Activated CD4-positive, alpha-beta T cell treated with anti-CD3 and anti-CD28 coated beads, Interleukin-2, Interleukin-4, amounts not matched to agents 100 ng/mL and 50 ng/mL, durations not matched to agents 16 hours and 8 hours (primary cell): ENCODE measurements at regions not wholly inside any gene's neighbourhood (a gene's known extent, or its start where the extent isn't known, plus 50 kb on each side); places are given as distances from the start of the nearest gene placed in this dataset.

ENCODE experiments used
- DNase-seq: peaks from one replicate; pipeline ENCODE4 v3.0.0-alpha.2; 2020; ENCODE audit warnings: low spot score

DNA sequence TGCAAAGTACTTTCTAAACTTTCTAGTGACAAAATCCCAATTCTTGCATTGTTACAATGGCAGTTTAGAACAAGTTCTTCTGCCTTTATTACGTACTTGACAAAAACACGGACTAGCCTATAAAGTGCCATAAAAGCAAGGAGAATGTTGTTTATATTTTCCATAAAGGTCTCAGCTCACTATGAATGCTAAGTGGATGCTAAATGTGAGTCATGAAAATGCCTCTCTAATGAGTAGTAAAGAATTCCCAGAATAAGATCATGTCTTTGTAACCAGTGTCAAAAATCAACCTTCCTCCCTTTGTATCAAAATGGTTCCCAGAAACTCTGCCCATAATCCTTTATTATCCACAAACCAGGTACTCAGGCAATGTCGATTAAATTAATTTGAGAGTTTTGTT lies 539.8 kb upstream of the SLIT2 start:
- DNase-seq, result no peak

GRCh38 chr4:19707876-19708275 lies 543.8 kb upstream of the SLIT2 start:
- DNase-seq, result no peak

GRCh38 chr4:19703391-19703790 lies 548.3 kb upstream of the SLIT2 start:
- DNase-seq, result no peak

DNA sequence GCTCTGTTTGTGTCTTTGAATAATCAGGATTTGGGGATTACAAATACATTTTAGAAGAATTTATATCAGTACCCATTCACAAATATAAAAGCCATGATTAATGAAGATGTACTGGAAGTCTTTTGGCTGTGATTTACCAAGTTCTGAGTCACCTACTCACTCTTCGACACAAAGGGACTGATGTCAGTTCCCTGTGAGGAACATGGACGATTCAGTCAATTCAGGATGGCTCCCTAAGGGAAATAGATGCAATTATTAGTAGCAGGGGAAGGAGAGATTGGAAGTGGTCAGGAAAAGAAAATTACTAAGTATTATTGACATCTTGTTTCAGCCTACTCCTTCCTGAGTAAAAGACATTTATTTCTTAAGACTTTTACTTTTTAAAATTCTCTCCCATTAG lies 550.7 kb upstream of the SLIT2 start:
- DNase-seq, result no peak

DNA sequence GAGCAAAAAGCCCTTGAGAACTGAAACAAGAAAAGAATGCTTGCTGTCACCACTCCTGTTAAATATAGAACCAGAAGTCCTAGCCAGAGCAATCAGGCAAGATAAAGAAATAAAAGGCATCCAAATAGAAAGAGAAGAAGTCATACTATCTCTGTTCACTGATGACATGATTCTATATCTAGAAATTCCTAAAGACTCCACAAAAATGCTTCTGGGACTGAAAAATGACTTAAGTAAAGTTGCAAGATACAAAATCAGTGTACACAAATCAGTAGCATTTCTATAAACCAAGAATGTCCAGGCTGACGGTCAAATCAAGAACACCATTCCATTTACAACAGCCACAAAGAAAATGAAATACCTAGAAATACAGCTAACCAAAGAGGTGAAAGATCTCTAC lies 552.7 kb upstream of the SLIT2 start:
- no peak for DNase-seq

DNA sequence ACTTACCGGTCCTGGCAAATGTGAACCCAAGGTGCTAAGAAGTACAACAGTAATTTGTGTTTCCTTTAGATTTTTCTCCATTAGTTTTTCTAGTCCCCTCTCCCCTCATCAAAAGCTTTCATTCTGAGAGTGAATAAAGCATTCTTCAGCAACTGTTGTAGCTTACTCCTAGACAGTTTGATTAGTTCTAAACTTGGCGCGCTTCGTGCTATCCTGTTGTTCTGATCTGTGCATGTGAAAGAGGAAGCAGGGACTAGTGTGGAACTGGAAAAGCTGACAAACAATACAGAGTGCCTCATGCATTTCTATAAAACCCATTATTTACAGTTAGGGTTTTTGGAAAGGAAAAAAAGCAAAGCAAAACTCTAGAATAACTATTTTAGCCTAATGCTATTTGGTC lies 556.9 kb upstream of the SLIT2 start:
- DNase-seq, result no peak

DNA sequence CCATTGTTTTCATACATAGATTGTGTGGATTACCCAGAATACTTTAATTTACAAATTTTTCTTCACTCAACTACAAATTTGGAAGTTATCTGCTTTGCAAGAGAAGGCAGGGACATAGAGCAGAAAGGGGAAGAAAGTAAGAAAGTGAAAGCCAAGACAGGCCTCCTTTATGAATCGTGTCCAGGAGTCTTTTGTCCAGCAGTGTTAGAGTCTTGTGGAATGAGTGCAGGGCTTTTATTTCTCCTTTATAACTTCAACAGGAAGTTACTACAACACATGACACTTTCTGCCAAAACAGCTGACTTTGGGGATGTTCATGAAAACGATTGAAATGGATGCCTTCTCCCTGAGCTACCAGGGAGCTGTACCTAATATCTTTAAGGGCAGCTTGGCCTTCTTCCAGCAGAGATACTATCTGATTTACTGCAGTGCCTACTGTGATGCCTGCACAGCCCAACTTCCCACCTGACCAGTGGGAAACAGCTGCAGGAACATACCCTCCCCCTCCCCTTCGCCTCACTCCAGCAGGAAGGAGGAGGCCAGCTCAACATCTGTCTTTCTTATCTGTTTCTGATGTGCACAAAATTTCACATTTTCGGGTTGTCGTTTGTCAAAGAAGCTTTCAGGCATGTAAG lies 557.7 kb upstream of the SLIT2 start:
- DNase-seq, result no peak

DNA sequence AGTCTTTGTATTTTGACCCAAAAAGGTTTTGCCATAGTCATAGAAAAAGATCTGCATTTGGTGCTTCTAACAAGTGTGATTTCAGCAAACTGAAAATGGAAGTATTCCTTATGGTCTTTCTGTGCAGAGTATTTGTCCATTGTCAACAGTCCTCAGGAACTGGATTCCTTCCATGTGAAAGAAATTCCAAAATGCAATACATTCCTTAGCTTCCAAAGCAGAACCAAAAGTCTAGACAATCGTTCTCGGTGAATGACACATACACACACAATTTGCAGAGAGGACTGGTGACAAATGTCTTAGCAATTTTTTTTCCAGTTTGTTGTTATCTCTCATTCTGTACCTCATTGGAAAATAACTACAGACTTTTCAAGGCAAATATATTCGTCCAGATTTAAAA lies 562.2 kb upstream of the SLIT2 start:
- no peak for DNase-seq

DNA sequence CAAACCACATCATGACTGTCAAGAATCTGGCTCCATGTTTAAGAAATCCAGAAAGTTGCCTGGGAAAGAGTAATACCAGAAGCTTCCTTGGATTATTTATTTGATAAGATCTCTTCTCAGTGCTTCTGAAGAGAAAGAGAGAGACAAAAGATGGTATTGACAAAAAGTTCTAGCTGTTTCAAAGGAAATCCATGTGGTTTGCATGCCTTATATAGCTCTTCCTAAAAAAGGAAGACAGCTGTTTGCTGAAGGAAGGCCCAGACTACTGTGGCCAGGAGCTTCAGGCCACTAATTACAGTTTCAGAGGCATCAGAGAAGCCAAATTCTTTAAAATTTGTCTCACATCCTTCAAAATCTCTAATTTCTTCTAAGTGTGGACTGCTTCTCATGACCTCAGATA lies 565.2 kb upstream of the SLIT2 start:
- DNase-seq, result no peak

- DNase-seq, result no peak
Measured at GRCh38 chr4:19684084-19684483, 567.6 kb upstream of the SLIT2 start.

GRCh38 chr4:19683426-19683825 lies 568.3 kb upstream of the SLIT2 start:
- no peak for DNase-seq

DNA sequence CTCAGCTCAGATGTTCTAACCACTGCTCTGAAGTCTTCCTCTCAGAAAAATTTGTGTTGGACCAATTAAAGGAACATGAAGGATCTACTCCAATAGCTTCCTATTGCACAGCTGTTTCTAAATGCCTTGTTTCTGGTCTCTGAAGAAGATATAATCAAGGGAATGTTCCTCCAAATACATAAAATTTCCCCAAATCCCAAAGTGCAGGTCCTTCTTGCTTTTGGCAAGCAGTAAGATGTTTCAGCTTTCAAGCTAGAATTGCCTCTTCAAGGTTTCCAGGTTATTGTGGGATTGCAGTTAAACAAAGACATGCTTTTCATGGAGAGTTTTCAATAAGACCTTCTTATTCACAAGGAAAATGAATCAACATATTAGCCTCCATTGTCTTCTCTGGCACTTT lies 574.5 kb upstream of the SLIT2 start:
- no peak for DNase-seq

DNA sequence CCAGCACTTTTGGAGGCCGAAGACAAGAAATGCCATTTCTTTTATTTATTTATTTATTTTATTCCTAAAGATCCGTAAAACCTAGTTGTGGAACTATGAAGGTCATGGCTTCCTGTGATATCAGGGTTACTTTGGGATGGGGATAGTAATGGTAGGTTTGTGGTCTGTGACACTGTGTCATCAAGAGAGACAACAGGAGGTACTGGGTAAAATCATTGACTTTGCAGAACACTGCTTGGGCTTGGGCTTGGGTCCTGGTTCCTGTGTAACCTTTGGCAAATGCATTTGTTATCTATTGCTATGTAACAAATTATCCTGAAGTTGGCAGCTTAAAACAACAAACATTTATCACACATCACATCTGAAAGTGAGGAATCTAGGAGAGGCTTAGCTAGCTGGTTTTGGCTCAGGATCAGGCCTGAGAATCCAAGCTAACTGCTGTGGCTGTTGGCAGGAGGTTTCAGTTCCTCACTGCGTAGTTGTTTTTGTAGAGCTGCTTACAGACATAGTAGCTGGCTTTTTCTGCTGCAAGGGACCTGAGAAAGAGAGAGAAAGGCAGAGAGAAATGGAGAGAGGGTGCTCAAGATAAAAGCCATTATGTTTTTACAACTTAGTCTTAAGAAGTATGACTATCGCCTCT lies 576.4 kb upstream of the SLIT2 start:
- DNase-seq, result no peak

DNA sequence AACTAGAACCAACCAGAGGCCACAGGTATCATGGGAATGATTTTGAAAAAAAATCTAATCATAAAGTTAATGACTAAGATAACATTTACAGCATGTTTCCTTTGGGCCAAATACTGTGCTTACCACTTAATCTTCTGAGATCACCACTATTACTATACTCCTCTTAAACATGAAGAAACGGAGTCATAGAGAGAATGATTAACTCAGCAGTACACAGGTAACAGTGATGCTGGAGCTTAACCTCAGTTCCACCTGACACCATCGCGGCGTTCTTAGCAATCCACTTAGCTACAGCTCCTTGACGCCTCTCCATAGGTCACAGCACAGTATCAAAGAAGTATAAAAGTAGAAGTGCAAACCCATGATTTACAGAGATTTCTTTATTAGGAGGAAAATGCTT lies 592.6 kb upstream of the SLIT2 start:
- no peak for DNase-seq

- no peak for DNase-seq
Measured at GRCh38 chr4:19657856-19658255, 593.8 kb upstream of the SLIT2 start.

- DNase-seq, result no peak
Measured at GRCh38 chr4:19655666-19656065, 596.0 kb upstream of the SLIT2 start.

DNA sequence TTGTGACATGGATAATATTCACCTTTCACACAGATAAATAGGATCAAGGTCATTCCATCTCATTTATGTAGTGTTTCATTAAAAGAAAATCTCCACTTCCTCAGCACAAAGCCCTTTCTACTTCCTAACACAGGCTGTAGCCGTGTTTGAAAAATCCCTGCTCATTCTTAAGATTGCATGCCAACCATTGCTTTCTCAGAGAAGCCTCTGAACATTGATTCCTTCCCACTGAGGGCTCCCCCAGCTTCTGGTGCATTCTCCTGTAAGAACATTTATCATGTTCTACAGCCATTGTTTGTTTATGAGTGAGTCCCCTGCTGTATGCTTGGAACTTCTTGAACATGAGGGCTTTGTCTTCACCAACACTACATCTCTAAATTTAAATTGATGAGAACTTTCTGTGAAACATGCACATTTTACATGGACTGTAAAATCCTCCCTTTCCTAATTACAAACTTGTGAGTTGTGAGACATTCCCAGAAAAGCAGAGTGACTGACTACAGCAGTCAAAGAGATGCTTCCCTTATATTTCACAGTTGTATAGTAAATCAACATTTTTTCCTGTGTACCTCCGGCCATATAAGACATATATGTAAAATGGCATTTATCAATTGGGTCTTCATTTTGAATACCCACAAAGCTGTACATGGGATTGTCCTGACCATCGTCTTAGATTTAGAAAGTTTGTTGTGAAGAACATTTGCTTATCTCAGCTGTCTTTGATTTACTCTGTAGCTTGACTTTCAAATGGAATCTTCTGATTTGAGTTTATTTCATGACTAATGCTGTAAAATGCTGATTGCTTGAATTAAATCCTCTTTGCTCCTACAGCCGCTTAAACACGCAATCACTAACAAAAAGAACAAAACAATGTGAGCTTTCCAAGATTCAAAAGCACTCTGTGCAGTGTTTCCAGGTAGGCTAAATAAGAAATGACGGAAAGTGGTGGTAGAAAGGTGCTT lies 600.5 kb upstream of the SLIT2 start:
- no peak for DNase-seq

- DNase-seq, result no peak
Measured at GRCh38 chr4:19645589-19645988, 606.1 kb upstream of the SLIT2 start.

- no peak for DNase-seq
Measured at GRCh38 chr4:19636451-19636850, 615.3 kb upstream of the SLIT2 start.

- DNase-seq, result no peak
Measured at GRCh38 chr4:19631814-19632213, 619.9 kb upstream of the SLIT2 start.

GRCh38 chr4:19623866-19624265 lies 627.8 kb upstream of the SLIT2 start:
- DNase-seq, result no peak

GRCh38 chr4:19615086-19615689 lies 636.5 kb upstream of the SLIT2 start:
- DNase-seq, result no peak

- no peak for DNase-seq
Measured at GRCh38 chr4:19614171-19614570, 637.5 kb upstream of the SLIT2 start.
